HG02571 (cell line): ENCODE measurements at regions not wholly inside any gene's neighbourhood (a gene's known extent, or its start where the extent isn't known, plus 50 kb on each side); places are given as distances from the start of the nearest gene placed in this dataset.

ENCODE experiments used
- ATAC-seq: cut with Tn5 transposase; IDR thresholded peaks from one replicate; pipeline ENCODE4 v1.9.1; 2021; ENCODE audit warnings: mild to moderate bottlenecking, moderate library complexity; ENCODE audit not compliant: unreplicated experiment

DNA sequence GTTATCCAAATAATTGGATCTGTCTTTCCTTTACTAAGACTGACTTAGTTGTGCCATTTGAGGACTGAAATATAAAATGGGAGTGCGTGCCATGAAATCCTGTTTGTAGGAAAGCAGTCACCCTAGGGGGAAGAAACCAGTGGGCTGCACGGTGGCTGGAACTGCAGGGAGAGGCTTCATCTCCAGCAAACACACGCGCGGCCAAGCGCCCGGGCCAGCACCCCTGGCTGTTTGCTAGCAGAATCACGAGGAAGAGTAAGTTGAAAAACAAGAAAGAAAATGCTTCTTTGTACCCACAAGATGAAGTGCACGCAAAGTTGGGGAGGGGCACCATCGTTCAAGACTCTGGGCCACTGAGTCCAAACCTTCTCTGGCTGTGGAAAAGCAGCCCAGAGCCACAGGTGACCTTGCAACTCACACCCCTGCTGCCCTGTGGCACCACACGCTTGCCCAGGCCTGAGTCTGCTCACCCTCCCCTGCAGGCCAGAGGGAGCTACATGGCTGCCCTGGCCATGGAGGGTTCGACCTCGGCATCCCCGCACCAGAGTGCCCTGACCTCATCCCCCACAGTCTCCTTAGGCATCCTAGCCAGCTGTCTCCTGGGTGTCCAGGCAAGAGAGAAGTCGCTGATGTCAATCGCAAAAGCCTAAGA lies 55.2 kb downstream of the IRX2 start:
- ATAC-seq = no peak

DNA sequence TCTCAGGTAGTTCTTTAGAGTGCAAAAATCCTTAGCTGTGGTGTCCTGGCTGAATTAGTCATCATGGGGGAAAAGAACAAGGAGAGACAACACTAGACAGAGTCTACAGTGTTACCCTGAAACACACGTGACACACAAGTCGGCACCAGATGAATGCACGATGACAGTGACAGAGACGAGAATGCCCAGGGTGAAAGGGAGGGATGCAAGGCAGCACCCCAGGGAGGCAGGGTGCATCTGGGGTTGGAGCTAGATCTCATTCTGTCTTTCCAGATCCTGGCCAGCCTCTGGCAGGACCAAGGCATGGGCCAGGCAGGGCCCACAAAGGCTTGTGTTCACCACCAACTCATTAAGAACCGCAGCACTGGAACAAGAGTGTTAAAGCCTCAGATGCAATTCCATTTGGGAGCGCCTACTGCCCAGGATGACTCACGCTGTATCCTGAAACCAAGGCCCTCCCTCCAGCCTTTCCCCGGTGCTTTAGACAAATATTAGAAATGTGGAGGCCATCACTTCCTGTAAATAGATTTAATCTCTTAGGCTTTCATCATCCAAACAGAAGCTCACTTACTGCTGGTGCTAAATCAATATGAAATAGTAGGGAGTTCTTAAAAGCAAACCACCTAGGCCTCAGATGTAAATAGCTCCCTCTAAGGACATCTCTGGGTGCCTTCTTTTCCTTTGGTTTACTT lies 56.1 kb downstream of the IRX2 start:
- ATAC-seq = no peak

DNA sequence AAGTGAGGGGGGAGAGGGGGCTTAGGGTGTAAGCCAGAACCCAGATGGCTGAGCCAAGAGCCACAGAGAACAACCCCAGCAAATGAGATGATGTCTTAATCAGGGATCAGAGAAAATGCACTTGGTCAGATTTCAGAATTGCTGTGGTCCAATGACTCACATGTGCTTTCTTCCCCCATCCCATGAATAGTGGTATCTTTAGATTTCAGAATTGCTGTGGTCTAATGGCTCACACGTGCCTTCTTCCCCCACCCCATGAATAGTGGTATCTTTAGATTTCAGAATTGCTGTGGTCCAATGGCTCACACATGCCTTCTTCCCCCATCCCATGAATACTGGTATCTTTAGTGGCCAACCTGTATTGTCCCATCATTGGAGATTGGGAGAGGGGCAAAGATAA lies 59.9 kb downstream of the IRX2 start:
- ATAC-seq = no peak

DNA sequence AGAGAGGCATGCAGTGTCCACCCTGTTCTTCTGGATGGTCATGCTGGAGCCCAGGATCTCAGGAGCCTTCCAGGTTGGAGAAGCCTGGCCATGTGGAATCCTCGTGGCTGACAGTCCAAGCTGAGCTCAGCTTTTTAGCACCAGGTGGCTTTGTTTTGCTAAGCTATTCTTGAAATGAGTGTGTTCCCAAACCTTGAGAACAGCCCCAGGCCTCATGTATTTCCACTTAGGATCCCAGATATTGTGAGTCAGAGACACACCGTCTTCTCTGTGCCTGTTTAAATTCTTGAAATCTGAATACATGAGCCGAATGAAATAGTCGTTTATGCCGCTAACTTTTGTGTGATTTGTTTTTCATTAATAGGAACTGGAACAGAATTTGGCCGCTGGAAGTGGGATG lies 61.2 kb downstream of the IRX2 start:
- ATAC-seq = no peak

DNA sequence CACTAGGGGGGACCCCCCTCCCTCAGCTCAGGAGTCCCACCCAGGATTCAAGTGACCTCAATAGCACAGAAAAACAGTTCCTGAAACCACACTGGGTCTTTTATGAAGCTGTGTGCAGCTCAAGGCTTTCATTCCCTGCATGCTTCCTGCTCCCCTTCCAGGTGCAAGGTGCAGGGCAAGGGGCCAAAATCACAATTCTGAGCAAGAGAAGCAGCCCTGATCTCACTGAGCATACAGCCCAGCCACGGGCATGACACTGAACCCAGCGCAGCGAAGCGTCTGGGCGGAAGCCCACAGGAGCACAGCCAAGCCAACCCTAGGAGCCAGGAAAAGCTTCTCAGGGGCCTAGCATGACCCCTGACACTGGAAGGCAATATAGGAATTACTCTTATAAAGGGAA lies 62.9 kb downstream of the IRX2 start:
- ATAC-seq = no peak

DNA sequence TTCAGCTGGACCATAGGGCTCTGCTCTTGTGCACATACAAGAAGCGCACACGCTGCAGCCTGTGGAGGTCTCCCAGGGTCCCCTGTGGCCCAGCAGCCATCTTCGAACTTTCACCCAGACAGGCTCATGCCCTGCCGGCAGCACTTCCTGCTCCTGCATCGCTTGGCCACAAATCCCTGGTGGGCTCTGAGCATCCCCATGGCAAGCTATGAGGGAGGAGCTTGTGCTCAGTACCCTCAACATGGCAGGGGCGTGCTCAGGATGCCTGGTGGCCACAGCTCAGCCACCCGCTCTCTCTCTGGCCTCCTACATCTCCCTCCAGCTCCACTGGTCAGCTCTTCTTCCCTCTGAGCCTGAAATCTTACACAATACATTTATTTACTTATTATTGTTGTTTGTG lies 63.7 kb downstream of the IRX2 start:
- no peak for ATAC-seq

DNA sequence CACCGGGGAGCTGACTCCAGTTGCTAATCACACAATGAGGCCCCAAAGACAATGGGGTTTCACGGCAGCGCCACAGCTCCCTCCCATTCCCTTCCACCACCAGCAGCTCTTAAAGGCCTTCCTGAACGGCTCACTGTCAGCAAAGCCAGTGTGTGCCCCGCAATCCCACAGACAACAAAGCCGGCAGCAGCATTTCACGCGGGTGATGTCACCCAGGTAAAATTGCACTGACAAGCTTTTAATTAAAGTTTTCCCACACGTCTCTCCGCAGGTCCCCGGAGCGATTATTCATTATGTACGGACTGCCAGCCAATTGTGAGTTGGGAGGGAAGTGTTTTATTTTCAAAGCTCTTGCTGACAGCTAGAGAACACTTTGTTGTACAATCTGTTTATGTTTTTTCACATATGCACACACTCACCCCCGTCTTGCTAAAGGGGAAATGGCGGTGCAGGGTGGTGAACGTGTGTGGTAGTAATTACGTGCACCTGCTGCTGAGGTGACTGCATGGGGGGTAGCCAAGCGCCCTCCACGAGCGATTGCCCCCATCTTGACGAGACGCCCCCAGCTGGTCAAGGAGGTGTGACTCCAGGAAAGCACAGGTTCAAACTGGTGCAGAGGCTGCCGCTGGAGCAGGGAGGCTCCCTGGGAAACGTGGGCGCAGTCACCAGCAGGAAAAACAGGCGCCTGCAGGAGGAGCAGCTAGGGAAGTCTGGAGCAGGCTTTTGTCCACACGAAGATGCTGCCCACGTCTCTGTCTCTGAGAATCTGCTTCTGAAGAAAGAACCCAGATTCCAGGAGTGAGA lies 65.0 kb downstream of the IRX2 start:
- no peak for ATAC-seq

DNA sequence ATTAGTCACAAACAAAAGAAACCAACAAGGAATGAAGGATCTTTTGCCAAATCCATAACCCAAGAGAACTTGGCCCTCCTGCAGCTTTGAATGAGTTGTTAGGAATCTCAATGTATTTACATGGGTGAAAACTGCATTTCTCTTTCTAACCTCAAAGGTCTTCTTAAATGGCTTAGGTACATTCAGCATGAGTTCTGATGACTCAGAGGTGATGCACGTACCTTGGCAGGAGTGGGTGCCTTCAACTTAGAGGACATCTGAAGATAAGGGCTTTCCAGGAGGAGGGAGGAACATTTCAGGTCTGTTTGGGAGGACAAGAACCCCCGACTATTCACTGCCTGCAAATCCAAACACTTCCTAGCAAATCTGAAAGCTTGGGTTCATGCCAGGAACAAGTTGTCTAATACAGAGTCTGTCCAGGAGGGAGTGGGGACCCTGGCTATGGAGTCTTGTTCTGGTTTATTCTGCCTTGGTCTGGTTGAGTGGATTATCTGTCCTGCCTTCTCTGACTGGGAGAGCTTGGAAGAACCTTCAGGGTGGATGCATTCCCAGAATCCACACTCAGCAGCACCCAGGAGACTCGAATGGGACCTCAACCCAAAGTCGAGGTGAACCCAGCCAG lies 65.7 kb downstream of the IRX2 start:
- ATAC-seq = no peak

DNA sequence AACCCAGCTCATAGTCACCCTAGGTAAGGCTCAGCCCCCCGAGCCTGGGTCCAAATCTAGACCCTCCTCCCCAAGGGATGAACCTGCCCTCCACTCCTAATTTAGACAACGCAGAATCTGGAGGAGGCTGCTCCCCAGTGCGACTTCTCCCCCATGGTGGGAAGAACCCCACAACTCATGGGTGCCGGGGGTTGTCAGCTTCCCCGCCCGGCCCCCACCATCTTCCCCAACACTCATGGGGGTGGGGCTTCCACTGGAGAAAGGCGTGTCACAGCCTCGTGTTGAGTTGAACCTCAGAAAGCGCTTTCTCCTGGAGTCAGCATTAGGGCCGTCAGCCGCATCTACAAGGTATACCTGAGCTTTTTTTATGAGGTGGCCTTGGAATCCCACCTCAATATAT lies 66.9 kb downstream of the IRX2 start:
- ATAC-seq = no peak

DNA sequence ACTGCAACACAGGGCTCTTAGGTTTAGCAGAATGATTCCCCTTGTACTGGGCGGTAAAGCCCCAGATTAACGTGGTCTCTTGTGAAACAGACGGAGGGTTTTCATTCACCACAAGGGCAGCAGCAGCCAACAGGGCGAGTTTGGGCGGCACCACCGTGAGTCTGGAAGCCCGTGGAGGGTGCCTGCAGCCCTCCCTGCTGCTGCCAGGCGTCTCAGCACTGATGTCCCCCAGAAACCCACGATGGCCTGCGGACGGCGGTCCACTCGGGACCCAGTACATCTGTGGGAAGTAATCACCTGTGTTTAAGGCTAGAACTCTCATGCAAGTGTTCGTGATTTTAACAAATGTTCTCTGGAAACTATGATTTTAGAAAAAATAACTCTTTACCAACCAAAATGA lies 67.8 kb downstream of the IRX2 start:
- ATAC-seq = no peak

DNA sequence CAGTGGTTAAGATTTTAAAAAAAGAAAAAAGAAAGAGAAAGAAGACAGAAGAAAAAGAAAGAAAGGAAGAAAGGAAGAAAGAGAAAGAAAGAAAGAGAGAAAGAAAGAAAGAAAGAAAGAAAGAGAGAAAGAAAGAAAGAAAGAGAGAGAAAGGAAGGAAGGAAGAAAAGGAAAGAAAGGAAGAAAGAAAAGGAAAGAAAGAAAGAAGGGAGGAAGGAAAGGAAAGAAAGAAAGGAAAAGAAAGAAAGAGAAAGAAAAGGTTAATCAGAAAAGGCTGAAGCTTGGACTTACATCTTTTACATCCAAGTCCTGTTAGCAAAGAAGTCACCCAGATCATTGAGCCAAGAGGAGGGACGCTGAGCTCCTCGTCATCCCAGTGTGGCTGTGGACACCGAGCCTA lies 70.0 kb downstream of the IRX2 start:
- no peak for ATAC-seq

DNA sequence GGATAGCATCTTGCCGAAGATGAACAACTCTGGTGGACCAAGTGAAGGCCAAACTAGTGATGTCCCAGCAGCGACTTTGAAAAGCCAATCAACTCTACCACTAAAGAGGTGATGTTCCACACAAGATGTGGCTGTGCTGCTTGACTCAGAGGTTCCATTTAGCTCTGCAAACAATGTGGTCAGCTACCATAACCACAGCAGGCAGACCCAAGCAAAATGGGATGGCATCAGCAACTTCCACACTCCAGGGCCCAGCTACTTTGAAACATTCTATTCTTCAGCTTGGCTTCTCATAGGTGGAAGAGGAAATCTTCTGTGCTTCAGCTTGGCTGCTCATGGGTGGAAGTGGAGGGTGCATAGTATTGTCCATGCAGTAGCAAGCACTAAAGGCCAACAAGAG lies 70.5 kb downstream of the IRX2 start:
- ATAC-seq = no peak

DNA sequence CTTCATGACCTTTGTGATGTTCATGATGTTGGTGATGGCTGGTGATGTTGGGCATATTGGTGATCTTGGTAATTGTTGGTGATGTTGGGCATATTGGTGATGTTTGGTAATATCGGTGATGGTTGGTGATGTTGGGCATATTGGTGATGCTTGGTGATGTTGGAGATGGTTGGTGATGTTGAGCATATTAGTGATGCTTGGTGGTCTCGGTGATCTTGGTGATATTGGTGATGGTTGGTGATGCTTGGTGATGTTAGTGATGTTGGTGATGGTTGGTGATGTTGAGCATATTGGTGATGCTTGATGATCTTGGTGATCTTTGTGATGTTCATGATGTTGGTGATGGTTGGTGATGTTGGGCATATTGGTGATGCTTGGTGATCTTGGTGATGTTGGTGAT lies 73.8 kb downstream of the IRX2 start:
- no peak for ATAC-seq

DNA sequence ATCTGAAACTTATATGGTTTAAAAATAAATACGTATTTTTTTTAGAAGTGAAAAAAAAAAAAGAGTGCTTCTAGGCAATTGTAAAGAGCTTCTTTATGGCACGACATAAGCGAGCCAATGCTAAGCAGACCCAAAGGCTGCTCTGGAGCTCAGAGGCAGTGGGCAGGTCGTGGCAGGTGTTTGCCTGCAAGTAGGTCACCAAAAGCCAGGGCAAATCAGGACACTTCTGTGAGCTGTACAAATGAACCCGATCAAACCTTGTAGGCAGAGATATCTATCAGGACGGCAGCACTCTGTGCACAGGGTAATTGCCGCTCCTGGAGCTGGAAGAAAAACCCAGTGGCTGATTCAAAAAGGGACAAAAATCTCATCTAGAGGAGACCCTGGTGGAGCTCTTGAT lies 75.9 kb downstream of the IRX2 start:
- ATAC-seq = no peak

DNA sequence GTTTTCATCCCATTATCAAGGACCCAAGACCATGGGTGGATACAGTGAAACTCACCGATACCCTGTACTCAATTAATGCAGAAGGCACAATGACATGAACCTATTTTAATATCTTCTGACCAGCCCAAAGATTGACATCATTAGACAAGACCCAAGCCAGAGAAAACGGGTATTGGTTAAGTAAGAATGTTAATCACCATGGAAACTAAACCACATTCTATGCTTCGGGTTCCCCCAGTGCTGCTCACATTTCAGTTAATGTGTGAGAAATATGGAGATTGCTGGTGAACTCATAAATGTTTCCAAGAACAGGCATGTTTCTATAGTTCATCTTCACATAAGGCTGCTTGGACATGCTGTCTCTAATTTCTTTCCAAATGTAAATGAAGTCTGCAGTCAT lies 77.0 kb downstream of the IRX2 start:
- ATAC-seq = no peak

DNA sequence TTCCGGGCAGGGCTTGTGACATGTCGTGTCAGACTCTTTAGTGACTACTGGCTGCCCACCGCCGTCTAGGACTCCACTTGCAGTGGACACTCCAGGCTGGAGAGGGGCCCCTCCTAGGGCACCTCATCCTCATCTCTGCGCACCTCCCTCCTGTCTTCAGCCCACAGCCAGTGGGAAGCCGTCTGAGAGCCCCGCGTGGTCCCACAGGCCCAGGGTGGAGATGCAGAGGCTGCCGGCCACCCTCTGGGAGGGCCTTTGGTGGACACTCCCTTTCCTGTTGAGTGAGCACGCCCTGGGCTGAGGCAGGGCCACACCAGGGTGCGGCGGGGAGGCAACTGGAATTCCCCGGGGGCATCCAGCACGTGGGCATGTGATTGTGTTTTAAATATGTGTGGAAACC lies 80.5 kb downstream of the IRX2 start:
- ATAC-seq = no peak

DNA sequence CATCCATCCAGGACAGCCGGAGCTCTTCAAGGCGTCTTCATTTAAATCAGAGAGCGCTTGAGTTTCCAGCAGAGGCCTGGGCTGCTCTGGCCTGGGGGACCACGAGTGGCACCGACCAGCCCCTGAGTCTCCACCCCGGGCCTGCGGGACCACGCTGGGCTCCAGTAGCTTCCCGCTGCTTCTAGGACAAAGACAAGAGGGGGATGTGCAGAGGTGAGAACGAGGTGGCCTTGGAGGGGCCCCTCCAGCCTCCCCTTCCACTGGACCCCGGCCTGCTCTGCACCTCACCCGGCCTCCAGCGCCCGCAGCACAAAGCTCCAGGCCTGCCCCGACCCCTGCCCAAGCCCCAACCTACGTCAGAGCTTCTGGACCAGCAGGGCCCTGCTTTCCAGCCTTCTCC lies 81.6 kb downstream of the IRX2 start:
- no peak for ATAC-seq

DNA sequence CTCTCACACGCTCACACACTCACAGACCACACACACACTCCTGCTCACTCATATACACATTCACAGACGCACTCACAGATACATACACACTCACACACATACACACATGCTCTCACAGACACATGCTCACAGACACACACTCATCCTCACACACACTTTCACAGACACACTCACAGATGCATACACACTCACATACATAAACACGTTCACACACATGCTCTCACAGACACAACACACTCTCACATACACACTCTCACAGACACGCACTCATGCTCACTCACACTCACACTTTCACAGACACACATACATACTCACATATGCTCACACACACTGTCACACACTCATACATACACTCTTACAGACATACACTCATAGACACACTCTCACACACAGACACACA lies 82.2 kb downstream of the IRX2 start:
- no peak for ATAC-seq

DNA sequence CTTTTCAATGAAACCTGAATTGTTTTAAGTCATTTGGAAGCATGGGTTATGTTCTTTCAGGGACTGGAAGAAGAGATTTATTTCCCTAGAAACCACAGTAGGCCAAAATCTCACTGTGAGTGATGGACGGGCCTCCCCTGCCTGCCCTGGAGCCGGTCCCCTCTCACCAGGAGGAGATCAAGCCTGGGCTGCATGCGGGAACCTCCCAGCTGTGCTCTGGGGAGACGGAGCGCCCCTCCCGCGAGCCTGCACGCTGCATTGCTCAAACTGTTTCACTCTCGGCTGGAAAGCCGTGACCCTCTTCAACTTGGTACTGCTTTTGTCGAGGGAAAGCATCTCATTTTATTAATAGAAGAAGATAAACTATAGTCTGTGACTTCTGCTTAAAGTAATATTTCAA lies 85.4 kb downstream of the IRX2 start:
- no peak for ATAC-seq

DNA sequence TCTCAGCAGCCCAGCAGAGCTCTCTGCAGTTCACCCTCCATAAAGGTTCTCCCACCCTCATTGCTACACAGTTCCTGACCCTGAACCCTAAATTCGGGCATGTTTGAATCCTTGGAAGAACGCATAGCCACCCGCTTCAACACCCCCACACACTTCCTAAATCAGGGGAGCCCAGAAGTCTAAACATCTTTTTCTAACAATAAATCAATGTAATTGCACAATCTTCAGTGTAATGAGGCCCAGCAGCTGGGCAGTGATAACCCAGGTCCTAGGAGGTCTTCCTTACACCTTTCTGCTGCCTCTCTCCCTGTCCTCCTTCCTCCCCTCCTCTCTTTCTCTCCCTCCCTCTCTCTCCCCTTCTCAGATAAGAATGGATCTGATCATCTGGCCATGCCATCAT lies 88.0 kb downstream of the IRX2 start:
- no peak for ATAC-seq

DNA sequence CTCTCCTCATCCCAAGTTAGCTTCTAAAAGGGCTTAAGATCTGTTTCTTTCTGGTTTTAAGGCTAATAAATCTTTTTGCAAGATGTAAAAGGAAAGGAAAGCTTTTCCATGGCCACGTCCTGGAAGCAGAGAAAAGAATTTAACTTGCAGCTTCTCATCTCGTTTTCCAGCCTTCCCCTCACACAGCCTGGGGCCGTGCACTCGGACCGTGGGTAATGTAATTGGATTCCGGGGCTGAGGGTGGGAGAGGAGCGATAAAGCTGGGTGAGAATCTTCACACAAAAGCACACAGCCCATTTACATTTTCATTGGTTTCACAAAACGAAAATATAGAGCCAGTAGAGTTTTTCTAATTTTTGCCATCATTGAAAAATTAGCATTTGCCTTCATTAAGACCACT lies 91.2 kb downstream of the IRX2 start:
- ATAC-seq = no peak
